ENCODE measurements at regions not wholly inside any gene's neighbourhood (a gene's known extent, or its start where the extent isn't known, plus 50 kb on each side); places are given as distances from the start of the nearest gene placed in this dataset.

DNA sequence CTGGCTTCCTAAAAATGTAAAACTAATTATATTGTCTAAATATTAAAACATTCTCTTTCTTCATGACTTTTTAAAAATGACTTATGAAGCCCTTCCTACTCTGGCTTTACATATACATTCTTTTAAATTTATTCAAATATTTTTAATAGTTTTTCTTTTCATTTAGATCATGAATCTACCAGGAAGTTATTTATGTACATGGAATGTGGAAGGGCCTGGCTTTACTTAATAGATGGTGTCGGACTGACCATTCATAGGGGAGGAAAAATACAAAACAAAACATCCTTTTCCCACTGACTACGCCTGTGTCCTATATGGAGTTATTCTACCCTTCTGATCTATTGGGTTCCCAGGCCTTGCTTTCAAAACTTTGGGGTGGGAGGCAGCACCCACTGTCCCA, 129.8 kb downstream of the MACROH2A1 start:
- Histone ChIP-seq H3K79me2 (ENCODE audit: insufficient read depth, low read length) (no peaks in the 10 kb centered on the region), H3F3A (ENCODE audit: insufficient read depth) (no peaks in the 10 kb centered on the region), H3K27me3 (ENCODE audit: low read length) (no peaks in the 10 kb centered on the region), H3K36me3 (ENCODE audit: low read length) (no peaks in the 10 kb centered on the region), H3K9ac (ENCODE audit: low read length) (no peak overlapping the region), H4K20me1 (ENCODE audit: low read depth, low read length) (no peaks in the 10 kb centered on the region), H3K9me2 (replicated peaks; ENCODE audit: insufficient read depth, low read length) (no peaks in the 10 kb centered on the region), H3K4me2 (ENCODE audit: low read depth, low read length, poor library complexity, severe bottlenecking) (no peak overlapping the region), H3K27ac (ENCODE audit: low read depth, low read length) (no peak overlapping the region), H3K4me3 (ENCODE audit: insufficient read depth, low read length, poor library complexity, severe bottlenecking) (no peak overlapping the region), H3K9me3 (ENCODE audit: insufficient read depth, low read length) (no peaks in the 10 kb centered on the region), H2AFZ (ENCODE audit: low read depth, low read length, severe bottlenecking) (no peak overlapping the region)
- TF ChIP-seq EZH2phosphoT487 (conservative IDR thresholded peaks at IDR 0.05; ENCODE audit: low read length): no peak
- no peak for TF ChIP-seq CTCF (IDR thresholded peaks at IDR 0.05; ENCODE audit: insufficient read depth, low read length, poor library complexity, severe bottlenecking)

DNA sequence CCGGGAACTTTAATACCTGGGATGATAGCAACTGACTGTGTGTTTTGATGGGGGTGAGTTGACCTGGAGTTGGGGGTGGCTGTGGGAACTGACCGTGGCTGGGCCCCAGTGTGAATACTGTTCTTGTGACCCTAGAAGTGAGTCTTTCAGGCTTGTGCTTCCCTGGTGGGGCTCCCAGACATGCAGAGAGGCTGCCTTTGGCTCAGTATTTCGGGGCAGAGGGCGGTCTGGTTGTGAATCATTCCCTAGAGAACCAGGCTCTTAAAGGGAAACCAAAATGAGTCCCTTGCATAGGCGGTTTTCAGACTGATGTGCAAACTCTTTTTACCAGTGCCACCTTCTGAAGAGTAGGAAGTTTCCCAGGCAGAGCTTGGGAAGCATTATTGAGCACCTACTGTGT, 132.1 kb downstream of the MACROH2A1 start:
- no peak overlapping the region for H2AFZ ChIP-seq (ENCODE audit: low read depth, low read length, severe bottlenecking)
- no peak overlapping the region for H3K4me2 ChIP-seq (ENCODE audit: low read depth, low read length, poor library complexity, severe bottlenecking)
- H3K27me3 ChIP-seq (ENCODE audit: low read length): no peaks in the 10 kb centered on the region
- H3K9ac ChIP-seq (ENCODE audit: low read length): no peak overlapping the region
- no peaks in the 10 kb centered on the region for H3K9me3 ChIP-seq (ENCODE audit: insufficient read depth, low read length)
- TF ChIP-seq CTCF (IDR thresholded peaks at IDR 0.05; ENCODE audit: insufficient read depth, low read length, poor library complexity, severe bottlenecking): no peak
- TF ChIP-seq EZH2phosphoT487 (conservative IDR thresholded peaks at IDR 0.05; ENCODE audit: low read length): no peak
- H3K27ac ChIP-seq (ENCODE audit: low read depth, low read length): no peak overlapping the region
- H3F3A ChIP-seq (ENCODE audit: insufficient read depth): no peaks in the 10 kb centered on the region
- H4K20me1 ChIP-seq (ENCODE audit: low read depth, low read length): no peaks in the 10 kb centered on the region
- H3K4me3 ChIP-seq (ENCODE audit: insufficient read depth, low read length, poor library complexity, severe bottlenecking): no peak overlapping the region
- H3K36me3 ChIP-seq (ENCODE audit: low read length): no peaks in the 10 kb centered on the region
- no peaks in the 10 kb centered on the region for H3K79me2 ChIP-seq (ENCODE audit: insufficient read depth, low read length)
- no peaks in the 10 kb centered on the region for H3K9me2 ChIP-seq (replicated peaks; ENCODE audit: insufficient read depth, low read length)

GRCh38 chr5:135266303-135266635, 132.8 kb downstream of the MACROH2A1 start:
- H3K79me2 ChIP-seq (ENCODE audit: insufficient read depth, low read length): no peaks in the 10 kb centered on the region
- H3K9me3 ChIP-seq (ENCODE audit: insufficient read depth, low read length): no peaks in the 10 kb centered on the region
- no peak for TF ChIP-seq EZH2phosphoT487 (conservative IDR thresholded peaks at IDR 0.05; ENCODE audit: low read length)
- TF ChIP-seq CTCF (IDR thresholded peaks at IDR 0.05; ENCODE audit: insufficient read depth, low read length, poor library complexity, severe bottlenecking): no peak
- H3K9ac ChIP-seq (ENCODE audit: low read length): no peak overlapping the region
- H3K27ac ChIP-seq (ENCODE audit: low read depth, low read length): no peak overlapping the region
- H3F3A ChIP-seq (ENCODE audit: insufficient read depth): no peaks in the 10 kb centered on the region
- H2AFZ ChIP-seq (ENCODE audit: low read depth, low read length, severe bottlenecking): no peak overlapping the region
- H3K4me2 ChIP-seq (ENCODE audit: low read depth, low read length, poor library complexity, severe bottlenecking): no peak overlapping the region
- no peaks in the 10 kb centered on the region for H3K36me3 ChIP-seq (ENCODE audit: low read length)
- no peak overlapping the region for H3K4me3 ChIP-seq (ENCODE audit: insufficient read depth, low read length, poor library complexity, severe bottlenecking)
- H3K27me3 ChIP-seq (ENCODE audit: low read length): no peaks in the 10 kb centered on the region
- H3K9me2 ChIP-seq (replicated peaks; ENCODE audit: insufficient read depth, low read length): no peaks in the 10 kb centered on the region
- no peaks in the 10 kb centered on the region for H4K20me1 ChIP-seq (ENCODE audit: low read depth, low read length)

Data from SU-DHL-6 (cell line).